ENCODE measurements at regions not wholly inside any gene's neighbourhood (a gene's known extent, or its start where the extent isn't known, plus 50 kb on each side); places are given as distances from the start of the nearest gene placed in this dataset.
"Not testable (repeated sequence)": the region's sequence is repeated elsewhere in the genome, so short reads cannot be mapped to it uniquely, and the experiment has no call there.

DNA sequence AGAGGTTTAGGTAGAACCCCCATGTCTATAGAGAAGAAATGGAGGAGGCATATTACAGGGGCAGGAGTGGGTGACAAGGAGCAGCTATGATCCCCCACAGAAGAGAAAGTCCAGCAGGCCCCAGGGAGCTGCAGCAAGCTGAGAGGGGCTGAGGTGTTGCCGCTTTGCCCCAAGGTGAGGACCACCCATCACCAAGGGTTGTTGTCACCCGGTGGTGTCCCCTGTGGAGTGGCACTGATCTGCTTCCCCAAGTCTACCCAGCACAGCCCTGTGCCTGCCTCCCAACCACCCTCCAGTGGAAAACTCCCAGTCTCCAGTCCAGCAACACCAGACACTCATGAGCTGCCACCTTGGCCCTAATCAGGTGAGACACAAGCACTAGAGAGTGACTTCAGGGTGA is 149.3 kb upstream of the NOCT start:
- intact Hi-C loops (cut with micrococcal nuclease) = no loop called here
- DNase-seq (no peak), ATAC-seq (no peak)

DNA sequence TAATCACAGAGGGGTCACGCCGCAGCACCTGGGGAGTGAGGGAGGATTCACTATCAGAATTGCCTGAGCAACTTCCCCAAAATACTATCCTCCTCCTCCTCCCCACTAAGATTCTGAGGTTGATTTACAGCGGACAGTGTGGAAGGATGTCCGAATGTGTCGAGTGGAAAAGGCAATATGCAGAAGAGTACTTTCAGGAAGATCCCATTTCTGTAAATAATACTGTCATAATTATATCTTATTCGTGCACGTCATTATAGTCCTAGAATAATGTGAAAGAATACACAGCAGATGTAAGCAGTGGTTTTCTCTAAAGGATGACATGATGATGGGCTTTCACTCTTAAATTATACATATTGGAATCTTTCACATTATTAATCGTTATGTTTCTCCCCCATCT is 149.8 kb upstream of the NOCT start:
- intact Hi-C loops (cut with micrococcal nuclease) = no loop called here
- no peak for ATAC-seq
- no peak for DNase-seq

GRCh38 chr4:138864961-138865720 is 150.4 kb upstream of the NOCT start:
- intact Hi-C loops (cut with micrococcal nuclease) = no loop called here
- no peak for DNase-seq
- no peak for ATAC-seq

- intact Hi-C loops (cut with micrococcal nuclease) = no loop called here
- no peak for ATAC-seq
- DNase-seq = no peak
These were observed 152.4 kb upstream of the NOCT start for GRCh38 chr4:138863160-138863559.

- ATAC-seq = no peak
- intact Hi-C loops (cut with micrococcal nuclease) = no loop called here
- no peak for DNase-seq
These were observed 154.4 kb upstream of the NOCT start for GRCh38 chr4:138861135-138861534.

DNA sequence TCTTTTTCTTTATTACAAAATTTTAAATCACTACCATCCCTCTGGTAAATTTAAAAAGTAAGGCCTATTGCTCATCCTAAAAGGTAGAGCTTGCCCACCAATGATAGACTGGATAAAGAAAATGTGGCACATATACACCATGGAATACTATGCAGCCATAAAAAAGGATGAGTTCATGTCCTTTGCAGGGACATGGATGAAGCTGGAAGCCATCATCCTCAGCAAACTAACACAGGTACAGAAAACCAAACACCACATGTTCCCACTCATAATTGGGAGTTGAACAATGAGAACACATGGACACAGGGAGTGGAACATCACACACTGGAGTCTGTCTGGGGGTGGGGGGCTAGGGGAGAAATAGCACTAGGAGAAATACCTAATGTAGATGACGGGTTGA is 155.2 kb upstream of the NOCT start:
- not testable (repeated sequence) for DNase-seq, ATAC-seq

GRCh38 chr4:138859254-138859653 is 156.3 kb upstream of the NOCT start:
- ATAC-seq (no peak), DNase-seq (no peak)
- intact Hi-C loops (cut with micrococcal nuclease) = no loop called here

More for the DNA sequence above, 155.2 kb upstream of the NOCT start:
- intact Hi-C loops (cut with micrococcal nuclease) = not testable (repeated sequence)

DNA sequence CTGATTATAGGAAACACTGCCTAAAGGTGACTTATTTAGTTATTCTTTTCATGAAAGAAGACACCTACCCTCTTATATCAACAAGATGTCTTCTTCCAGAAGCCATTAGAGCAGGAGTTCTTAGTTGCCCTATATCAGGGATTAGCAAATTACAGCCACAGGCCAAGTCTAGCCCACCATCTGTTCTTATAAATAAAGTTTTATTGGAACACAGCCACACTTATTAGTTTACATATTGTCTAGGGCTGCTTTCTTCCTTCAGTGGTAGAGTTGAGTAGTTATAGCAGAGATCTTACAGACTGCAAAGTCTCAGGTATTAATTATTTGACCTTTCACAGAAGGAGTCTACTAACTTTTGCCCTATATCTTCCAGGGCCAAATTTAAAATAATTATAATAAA is 157.2 kb upstream of the NOCT start:
- no peak for ATAC-seq
- intact Hi-C loops (cut with micrococcal nuclease) = no loop called here
- no peak for DNase-seq

DNA sequence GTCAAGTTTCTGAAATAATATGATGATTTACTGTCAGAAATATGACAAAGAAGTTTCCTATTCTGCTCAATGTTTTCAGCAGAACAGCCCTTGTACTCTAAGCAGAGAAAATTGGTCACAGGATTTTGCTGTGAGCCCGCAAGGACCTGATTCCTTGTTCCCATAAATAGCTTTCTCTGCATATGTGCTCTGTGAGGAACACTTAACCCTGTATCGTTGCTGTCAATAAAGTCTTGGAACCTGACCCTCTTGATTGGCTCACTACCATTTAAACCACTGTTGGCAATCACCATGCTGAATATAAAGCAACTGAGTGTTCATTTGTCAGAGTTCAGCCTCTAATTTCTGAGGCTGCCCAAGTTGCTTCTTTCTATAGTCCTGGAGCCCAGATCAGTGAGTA is 158.2 kb upstream of the NOCT start:
- DNase-seq (no peak), ATAC-seq (peak; percentile 78)
- intact Hi-C loops (cut with micrococcal nuclease) = no loop called here

- no peak for ATAC-seq
- intact Hi-C loops (cut with micrococcal nuclease) = no loop called here
These were observed 162.9 kb upstream of the NOCT start for GRCh38 chr4:138852681-138853080.

GRCh38 chr4:138851391-138852335 is 163.9 kb upstream of the NOCT start:
- intact Hi-C loops (cut with micrococcal nuclease) = no loop called here
- no peak for ATAC-seq
- DNase-seq = no peak

More at GRCh38 chr4:138852681-138853080, 162.9 kb upstream of the NOCT start:
- DNase-seq = no peak

DNA sequence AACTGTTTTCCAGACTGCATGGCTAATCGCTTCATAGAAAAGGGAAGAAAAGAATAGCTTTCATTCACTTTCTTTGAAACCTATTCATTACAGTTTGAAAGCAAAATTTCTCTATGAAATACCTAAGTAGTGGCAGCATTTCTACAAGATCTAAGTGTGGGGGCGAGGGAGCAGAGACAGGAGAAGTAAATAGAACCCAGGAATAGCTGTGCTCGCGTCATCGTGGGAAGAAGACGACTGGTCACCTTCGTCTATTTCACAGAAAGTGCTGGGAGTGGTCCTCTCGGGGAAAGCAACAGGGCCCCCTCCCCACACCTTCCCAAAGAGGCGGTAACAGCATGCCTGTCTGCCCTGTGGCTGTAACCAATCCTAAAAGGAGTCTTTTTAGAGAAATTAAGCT is 169.9 kb upstream of the NOCT start:
- ATAC-seq (no peak), DNase-seq (no peak)
- intact Hi-C loops (cut with micrococcal nuclease) = no loop called here

- ATAC-seq (no peak), DNase-seq (no peak)
- intact Hi-C loops (cut with micrococcal nuclease) = no loop called here
These were observed 170.5 kb upstream of the NOCT start for GRCh38 chr4:138845054-138845453.

DNA sequence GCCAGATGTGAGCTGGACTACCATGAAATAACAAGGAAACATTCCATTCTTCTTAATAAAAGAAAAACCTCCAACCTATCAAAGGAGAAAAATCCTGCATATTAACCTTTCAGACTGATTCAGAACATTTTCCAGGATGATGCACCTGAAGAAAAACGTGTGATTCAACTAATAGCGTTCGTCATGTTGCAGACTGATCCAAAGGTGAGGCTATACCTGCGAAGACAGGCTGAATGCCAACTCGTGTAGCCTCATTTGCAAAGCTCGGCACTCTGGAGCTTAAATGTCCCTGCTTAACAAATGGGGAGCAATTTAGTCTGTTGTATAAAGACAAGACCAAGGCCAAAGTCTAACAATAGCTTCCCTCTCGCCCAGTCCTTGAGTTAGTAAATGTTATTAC is 172.0 kb upstream of the NOCT start:
- ATAC-seq = no peak
- intact Hi-C loops (cut with micrococcal nuclease) = no loop called here
- DNase-seq = no peak

GRCh38 chr4:138841343-138841742 is 174.2 kb upstream of the NOCT start:
- DNase-seq (no peak), ATAC-seq (no peak)
- intact Hi-C loops (cut with micrococcal nuclease) = no loop called here

GRCh38 chr4:138838251-138838650 is 177.3 kb upstream of the NOCT start:
- intact Hi-C loops (cut with micrococcal nuclease) = no loop called here
- no peak for ATAC-seq
- DNase-seq = no peak

DNA sequence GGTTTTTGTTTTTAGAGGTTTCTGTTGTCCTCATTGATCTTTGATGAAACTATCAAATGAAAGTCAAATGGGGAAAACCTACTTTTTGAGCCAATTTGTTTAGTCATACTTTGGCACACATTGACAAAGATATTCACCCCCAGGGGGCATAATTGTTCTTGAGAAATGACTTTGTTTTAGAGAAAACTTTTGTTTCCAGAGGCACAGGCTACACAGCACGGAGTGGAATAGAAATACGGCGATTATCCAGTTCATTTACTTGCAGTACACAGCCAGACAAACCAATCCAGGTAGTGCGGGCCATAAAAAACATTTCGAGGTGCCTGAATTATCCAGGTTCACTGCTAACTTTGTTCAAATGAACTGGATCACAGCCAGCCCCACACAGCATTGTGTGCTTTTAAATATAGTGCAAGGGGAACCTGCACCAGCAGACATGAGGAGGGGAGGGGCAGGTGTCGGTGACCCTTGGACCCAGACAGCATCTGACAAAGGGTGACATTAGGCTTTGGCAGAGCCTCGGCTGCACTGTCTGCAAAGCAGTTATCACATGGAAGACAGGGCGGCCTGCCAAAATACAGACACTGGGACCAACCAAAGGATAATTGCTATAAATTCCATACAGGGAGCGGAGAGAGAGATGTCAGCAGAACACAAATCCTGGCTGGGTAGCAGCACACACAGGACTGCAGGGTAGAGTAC is 179.6 kb upstream of the NOCT start:
- intact Hi-C loops (cut with micrococcal nuclease) = no loop called here
- ATAC-seq (peak; percentile 97), DNase-seq (peak; percentile 84)

DNA sequence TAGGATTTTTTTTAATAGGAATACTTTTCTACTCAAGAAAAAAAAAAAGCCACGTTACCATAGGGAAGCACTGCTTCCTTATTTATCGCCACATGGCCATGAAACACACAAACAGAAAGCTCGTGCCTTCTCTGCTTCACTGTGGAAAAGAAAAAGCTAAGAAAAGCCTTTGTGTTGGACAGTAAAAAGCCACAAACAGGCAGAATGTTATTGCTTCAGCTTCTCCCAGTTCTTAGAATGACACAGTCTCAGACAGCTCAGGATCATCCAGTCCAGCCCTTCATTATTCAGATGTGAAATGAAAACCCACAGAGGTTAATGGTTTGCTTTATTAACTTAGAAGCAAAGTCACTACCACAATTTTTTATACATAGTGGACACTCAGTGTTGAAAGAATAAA is 181.6 kb upstream of the NOCT start:
- intact Hi-C loops (cut with micrococcal nuclease) = no loop called here
- DNase-seq = no peak
- no peak for ATAC-seq

GRCh38 chr4:138832563-138832962 is 183.0 kb upstream of the NOCT start:
- intact Hi-C loops (cut with micrococcal nuclease) = no loop called here
- DNase-seq (no peak), ATAC-seq (no peak)

DNA sequence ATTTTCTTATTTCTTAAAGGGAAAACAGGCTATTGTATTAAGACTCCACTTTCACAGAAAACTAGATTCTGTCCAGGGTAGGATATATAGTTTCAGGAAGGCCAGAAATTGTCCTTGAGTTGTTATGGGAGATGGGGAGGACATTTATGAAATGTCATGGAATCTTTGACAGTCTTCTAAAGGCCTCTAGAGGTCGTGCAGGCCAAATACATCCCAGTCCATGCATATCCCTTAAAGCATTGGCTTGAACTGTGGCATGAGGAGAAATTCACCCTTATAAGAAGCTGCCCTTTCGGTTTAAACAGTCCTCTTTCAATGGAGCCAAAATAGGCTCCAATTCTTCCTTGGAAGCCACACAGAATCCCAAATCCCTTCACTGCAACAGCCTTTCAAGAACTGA is 183.6 kb upstream of the NOCT start:
- DNase-seq (no peak), ATAC-seq (no peak)
- intact Hi-C loops (cut with micrococcal nuclease) = no loop called here
